ENCODE measurements at regions not wholly inside any gene's neighbourhood (a gene's known extent, or its start where the extent isn't known, plus 50 kb on each side); places are given as distances from the start of the nearest gene placed in this dataset.

DNA sequence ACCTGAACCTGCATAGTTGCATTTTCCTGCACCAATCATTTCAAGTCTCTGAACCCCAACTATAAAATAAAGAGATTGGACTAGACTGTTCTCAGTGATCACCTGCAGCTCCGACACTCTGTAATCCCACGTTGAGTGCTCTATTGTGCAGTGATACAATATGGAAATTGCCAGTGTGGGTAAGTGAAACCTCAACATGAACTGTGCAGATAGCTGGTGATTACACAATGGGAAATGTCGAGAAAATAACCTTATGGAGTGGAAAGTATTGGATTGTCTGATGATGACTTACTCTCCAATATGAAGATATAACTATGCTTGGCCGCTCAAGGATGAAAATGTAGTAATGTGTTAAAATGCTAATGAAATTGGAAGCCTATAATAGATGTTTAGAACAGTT is 293.1 kb upstream of the BRINP1 start:
- Histone ChIP-seq H3K27ac (no peak overlapping the region), H3K4me1 (no peaks in the 10 kb centered on the region), H3K9me3 (no peaks in the 10 kb centered on the region), H3K4me3 (no peak overlapping the region), H3K36me3 (no peaks in the 10 kb centered on the region), H3K27me3 (no peaks in the 10 kb centered on the region)
- ATAC-seq, result no peak
- no peak for FAIRE-seq
- TF ChIP-seq, protein P1, sequence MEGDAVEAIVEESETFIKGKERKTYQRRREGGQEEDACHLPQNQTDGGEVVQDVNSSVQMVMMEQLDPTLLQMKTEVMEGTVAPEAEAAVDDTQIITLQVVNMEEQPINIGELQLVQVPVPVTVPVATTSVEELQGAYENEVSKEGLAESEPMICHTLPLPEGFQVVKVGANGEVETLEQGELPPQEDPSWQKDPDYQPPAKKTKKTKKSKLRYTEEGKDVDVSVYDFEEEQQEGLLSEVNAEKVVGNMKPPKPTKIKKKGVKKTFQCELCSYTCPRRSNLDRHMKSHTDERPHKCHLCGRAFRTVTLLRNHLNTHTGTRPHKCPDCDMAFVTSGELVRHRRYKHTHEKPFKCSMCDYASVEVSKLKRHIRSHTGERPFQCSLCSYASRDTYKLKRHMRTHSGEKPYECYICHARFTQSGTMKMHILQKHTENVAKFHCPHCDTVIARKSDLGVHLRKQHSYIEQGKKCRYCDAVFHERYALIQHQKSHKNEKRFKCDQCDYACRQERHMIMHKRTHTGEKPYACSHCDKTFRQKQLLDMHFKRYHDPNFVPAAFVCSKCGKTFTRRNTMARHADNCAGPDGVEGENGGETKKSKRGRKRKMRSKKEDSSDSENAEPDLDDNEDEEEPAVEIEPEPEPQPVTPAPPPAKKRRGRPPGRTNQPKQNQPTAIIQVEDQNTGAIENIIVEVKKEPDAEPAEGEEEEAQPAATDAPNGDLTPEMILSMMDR (IDR thresholded peaks at IDR 0.05), result no peak
- intact Hi-C loops (cut with DNase I), result no loop called here
- no peak for DNase-seq
- WGBS, 2 donors, result 45 to 62% methylated on average over 4 of the region's 4 CpGs

DNA sequence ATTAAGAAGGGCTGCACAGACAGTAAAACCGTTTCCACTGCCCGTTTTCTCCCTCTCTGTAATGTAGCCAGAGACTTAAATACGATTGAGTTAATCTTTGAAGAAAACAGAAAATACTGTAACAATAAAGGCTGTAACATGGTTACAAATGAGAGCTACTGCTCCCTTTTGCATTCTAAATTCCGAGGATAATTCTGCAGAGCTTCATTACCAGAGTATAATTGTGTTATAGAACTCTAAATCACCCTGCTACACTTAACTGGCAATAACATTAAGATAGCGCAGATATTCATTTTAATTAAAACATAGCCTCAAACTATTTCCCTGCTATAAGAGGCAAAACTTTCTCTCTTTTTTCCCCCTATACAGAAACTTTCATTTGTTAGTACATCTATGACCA is 283.7 kb upstream of the BRINP1 start:
- no peak for FAIRE-seq
- no peak for ATAC-seq
- no peak for DNase-seq
- TF ChIP-seq, protein P1 (IDR thresholded peaks at IDR 0.05), result no peak
- intact Hi-C loops (cut with DNase I), result no loop called here
- Histone ChIP-seq H3K9me3 (no peaks in the 10 kb centered on the region), H3K36me3 (no peaks in the 10 kb centered on the region), H3K27ac (no peak overlapping the region), H3K4me1 (no peaks in the 10 kb centered on the region), H3K27me3 (no peaks in the 10 kb centered on the region), H3K4me3 (no peak overlapping the region)
- 36 to 42% methylated on average over 5 of the region's 5 CpGs for WGBS, 2 donors

DNA sequence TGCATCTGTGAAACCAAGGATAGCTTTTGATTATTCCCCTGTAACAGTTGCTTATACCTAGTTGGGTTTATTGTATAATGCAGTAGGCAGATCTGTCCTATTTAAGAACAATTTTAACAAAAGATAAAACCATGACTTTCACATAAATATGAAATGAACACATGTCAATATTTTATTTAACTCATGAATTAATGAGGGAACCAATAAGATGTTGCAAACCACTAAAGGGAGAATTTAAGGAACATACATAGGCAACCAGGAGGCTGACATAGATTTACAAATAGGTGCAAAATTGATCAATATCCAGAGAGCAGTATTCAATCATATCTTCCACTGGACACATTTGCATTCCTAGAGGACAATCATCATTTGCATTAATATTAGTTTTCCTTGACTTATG is 280.0 kb upstream of the BRINP1 start:
- no peak for FAIRE-seq
- intact Hi-C loops (cut with DNase I), result no loop called here
- H3K27me3 ChIP-seq, result no peaks in the 10 kb centered on the region
- no peak for ATAC-seq
- H3K27ac ChIP-seq, result no peak overlapping the region
- no peaks in the 10 kb centered on the region for H3K36me3 ChIP-seq
- TF ChIP-seq, protein P1 (IDR thresholded peaks at IDR 0.05), result no peak
- no peak overlapping the region for H3K4me3 ChIP-seq
- no peaks in the 10 kb centered on the region for H3K9me3 ChIP-seq
- DNase-seq, result no peak
- H3K4me1 ChIP-seq, result no peaks in the 10 kb centered on the region

DNA sequence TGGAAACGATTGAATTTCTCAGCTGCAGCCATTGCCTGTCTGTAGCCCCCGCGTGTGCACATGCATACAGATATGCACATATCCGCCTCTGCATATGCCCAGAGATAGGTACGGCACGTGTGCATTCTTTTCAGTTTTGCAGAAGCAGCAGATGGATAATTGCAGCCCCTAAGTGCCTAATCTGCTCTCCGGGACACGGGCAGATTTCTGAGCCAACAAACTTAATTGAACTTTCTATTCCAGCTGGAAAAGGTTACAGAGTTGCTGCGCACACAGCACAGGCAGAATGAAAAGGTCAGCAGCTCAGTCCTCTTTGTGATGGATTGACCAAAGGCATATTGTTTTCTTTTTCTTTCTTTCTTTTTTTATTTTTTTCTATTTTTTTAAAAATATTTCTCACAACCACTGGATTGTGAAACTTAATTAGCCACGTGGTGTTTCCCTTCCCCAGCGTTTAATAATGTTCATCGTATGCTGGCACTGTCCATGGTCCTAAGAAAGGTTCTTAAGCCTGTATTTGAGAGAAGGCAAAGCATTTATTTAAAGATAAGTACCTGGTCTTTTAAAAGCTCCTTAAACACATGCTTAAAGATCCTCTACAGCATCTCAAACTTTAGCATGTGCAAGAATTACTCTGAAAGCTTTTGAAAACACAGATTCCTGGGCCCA is 270.2 kb upstream of the BRINP1 start:
- TF ChIP-seq, protein P1 (IDR thresholded peaks at IDR 0.05), result no peak
- H3K27me3 ChIP-seq, result no peaks in the 10 kb centered on the region
- FAIRE-seq (no peak), DNase-seq (no peak), ATAC-seq (no peak)
- H3K4me1 ChIP-seq, result no peaks in the 10 kb centered on the region
- H3K36me3 ChIP-seq, result no peaks in the 10 kb centered on the region
- no peak overlapping the region for H3K27ac ChIP-seq
- H3K4me3 ChIP-seq, result no peak overlapping the region
- 45 to 47% methylated on average over 12 of the region's 12 CpGs for WGBS, 2 donors
- intact Hi-C loops (cut with DNase I), result no loop called here
- H3K9me3 ChIP-seq, result no peaks in the 10 kb centered on the region

DNA sequence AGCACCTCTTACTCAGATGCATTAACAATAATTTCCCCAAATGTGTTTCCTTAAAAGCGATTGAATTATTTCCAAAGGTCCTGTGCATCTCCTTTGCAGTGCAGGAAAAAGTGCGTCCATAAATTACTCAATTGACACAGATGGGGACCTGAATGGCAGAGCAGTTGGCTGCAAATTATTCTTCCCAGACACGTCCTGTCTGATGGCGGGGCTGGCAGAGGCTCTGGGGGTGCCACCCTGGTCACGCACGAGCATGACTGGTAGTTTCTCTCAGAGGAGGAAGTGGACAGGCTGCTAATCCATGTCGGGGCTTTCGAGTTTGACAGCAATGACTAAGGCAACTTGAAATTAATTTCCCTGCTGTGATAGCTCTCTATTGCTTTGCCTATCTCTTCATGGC is 264.8 kb upstream of the BRINP1 start:
- H3K27me3 ChIP-seq, result no peaks in the 10 kb centered on the region
- DNase-seq, result no peak
- H3K4me3 ChIP-seq, result no peak overlapping the region
- H3K27ac ChIP-seq, result no peak overlapping the region
- no peak for ATAC-seq
- H3K9me3 ChIP-seq, result no peaks in the 10 kb centered on the region
- intact Hi-C loops (cut with DNase I), result no loop called here
- H3K36me3 ChIP-seq, result no peaks in the 10 kb centered on the region
- TF ChIP-seq, protein P1 (IDR thresholded peaks at IDR 0.05), result no peak
- 26 to 27% methylated on average over 8 of the region's 8 CpGs for WGBS, 2 donors
- FAIRE-seq, result no peak
- H3K4me1 ChIP-seq, result no peaks in the 10 kb centered on the region
